NCI-H1694 treated with DMSO at 0.1 percent for 48 hours (cell line): ENCODE measurements at regions not wholly inside any gene's neighbourhood (a gene's known extent, or its start where the extent isn't known, plus 50 kb on each side); places are given as distances from the start of the nearest gene placed in this dataset.

Source experiments
- DNase-seq: peaks from one replicate; lab custom pipeline; 2025; lab: John Stamatoyannopoulos, UW

- no peak for DNase-seq
These were observed 1030.7 kb downstream of the AACS start for GRCh38 chr12:126095748-126096510.

- no peak for DNase-seq
These were observed 1041.5 kb downstream of the AACS start for GRCh38 chr12:126106706-126107105.

- DNase-seq = no peak
These were observed 1042.4 kb downstream of the AACS start for GRCh38 chr12:126107659-126108058.

- DNase-seq = no peak
These were observed 1043.0 kb downstream of the AACS start for GRCh38 chr12:126108247-126108646.

GRCh38 chr12:126112141-126112540 is 1046.9 kb downstream of the AACS start:
- DNase-seq = no peak

GRCh38 chr12:126112849-126113248 is 1047.6 kb downstream of the AACS start:
- no peak for DNase-seq

GRCh38 chr12:126114441-126114840 is 1049.2 kb downstream of the AACS start:
- DNase-seq = no peak

- DNase-seq = no peak
These were observed 1052.3 kb downstream of the AACS start for GRCh38 chr12:126117502-126117901.

GRCh38 chr12:126139355-126139754 is 1074.1 kb downstream of the AACS start:
- no peak for DNase-seq

- no peak for DNase-seq
These were observed 1079.4 kb downstream of the AACS start for GRCh38 chr12:126144603-126145002.

GRCh38 chr12:126147321-126147720 is 1082.1 kb downstream of the AACS start:
- no peak for DNase-seq

GRCh38 chr12:126156806-126157574 is 1091.8 kb downstream of the AACS start:
- no peak for DNase-seq

- no peak for DNase-seq
These were observed 1092.3 kb downstream of the AACS start for GRCh38 chr12:126157575-126157966.

GRCh38 chr12:126159139-126159538 is 1093.9 kb downstream of the AACS start:
- DNase-seq = no peak

GRCh38 chr12:126160912-126161311 is 1095.7 kb downstream of the AACS start:
- no peak for DNase-seq

GRCh38 chr12:126163984-126164383 is 1098.7 kb downstream of the AACS start:
- DNase-seq = no peak

GRCh38 chr12:126171937-126172559 is 1106.8 kb downstream of the AACS start:
- no peak for DNase-seq

- no peak for DNase-seq
These were observed 1117.5 kb downstream of the AACS start for GRCh38 chr12:126182619-126183236.

GRCh38 chr12:126185025-126185424 is 1119.8 kb downstream of the AACS start:
- no peak for DNase-seq

GRCh38 chr12:126189856-126190255 is 1124.6 kb downstream of the AACS start:
- DNase-seq = no peak

- no peak for DNase-seq
These were observed 1126.0 kb downstream of the AACS start for GRCh38 chr12:126191031-126191891.

- no peak for DNase-seq
These were observed 1126.7 kb downstream of the AACS start for GRCh38 chr12:126191949-126192348.
